CD4-positive, alpha-beta T cell treated with Interleukin-12 subunit alpha and Interleukin-12 subunit beta, for 1 hour (primary cell): ENCODE measurements at regions not wholly inside any gene's neighbourhood (a gene's known extent, or its start where the extent isn't known, plus 50 kb on each side); places are given as distances from the start of the nearest gene placed in this dataset.
A peak's percentile ranks its signal among the peaks of the same experiment; 100 is the strongest.

Experiments
- DNase-seq: peaks from one replicate; pipeline ENCODE4 v3.0.0-alpha.2; 2020

GRCh38 chr22:49657974-49658590 is 169.6 kb downstream of the BRD1 start:
- no peak for DNase-seq

DNA sequence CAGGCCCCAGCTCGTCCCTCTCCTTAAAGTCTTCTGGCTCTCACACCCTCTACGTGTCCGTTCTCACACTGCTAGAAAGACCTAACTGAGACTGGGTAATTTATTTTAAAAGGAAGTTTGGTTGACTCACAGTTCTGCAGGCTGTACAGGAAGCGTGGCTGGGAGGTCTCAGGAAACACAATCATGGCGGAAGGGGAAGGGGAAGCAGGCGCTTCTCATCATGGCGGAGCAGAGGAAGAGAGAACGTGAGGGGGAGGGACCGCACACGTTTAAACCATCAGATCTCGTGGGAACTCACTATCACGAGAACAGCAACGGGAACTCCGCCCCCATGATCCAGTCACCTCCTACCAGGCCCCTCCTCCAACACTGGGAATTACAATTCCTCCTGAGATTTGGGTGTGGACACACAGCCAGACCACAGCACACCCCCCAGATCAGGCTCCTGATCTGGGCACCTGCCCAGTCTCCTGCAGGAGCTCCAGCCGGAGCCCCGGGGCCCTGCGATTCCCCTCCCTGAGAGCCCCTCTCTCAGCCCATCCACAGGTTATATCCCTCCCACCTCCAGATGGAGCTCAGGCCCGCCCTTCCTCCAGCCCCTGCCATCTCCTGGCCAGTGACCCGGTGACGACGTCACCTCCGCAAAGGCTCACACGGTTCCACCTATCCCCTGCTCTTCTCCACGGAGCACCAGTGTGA is 170.2 kb downstream of the BRD1 start:
- DNase-seq, result peak; percentile 81

DNA sequence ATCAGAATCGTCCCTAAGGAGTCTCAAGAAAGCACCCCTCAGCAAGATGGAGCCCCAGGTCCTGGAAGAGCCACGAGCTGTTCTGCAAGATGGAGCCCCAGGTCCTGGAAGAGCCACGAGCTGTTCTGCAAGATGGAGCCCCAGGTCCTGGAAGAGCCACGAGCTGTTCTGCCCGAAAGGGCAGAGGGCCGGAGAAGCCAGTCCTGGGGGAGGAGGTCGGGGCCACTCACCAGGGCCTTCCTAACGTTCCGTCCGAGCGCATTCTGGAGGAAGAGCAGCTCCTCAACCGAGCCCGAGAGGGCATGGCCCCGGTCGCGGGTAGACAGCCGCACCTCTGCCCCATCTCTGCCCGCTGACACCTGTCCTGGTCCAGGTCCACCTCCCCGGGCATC is 170.8 kb downstream of the BRD1 start:
- DNase-seq, result peak; percentile 54

GRCh38 chr22:49656291-49656851 is 171.3 kb downstream of the BRD1 start:
- DNase-seq, result no peak

DNA sequence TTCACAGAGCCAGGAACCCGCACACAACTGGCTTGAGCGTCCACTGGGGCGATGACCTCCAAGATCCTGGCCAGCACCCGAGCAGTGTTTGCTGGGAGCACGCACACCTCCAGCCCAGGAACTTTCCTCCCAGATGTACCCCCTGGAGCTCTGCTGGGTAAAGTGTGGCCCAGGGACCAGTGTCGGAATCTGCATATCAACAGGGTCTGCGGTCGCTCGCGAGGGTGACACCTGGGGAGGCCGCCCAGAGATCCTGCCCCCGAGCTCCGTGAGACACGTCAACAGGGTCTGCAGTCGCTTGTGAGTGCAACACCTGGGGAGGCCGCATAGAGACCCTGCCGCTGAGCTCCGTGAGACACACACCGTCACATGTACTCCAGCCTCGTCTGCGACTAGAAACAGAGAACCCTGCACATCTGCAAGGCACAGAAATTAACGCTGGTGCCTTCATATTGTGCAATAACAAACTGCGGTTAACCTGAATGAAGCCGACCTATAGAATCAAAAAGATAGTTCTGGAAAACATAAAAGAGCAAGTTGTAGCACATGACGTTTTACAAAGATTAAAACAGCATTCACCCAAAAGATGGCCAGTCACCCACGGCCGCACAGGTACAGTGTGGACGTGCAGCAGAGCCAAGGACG is 172.4 kb downstream of the BRD1 start:
- DNase-seq, result no peak

- no peak for DNase-seq
These were observed 177.1 kb downstream of the BRD1 start for GRCh38 chr22:49650336-49651241.

- DNase-seq, result no peak
These were observed 178.3 kb downstream of the BRD1 start for GRCh38 chr22:49649166-49650068.

GRCh38 chr22:49648053-49648452 is 179.6 kb downstream of the BRD1 start:
- no peak for DNase-seq

GRCh38 chr22:49647627-49648026 is 180.0 kb downstream of the BRD1 start:
- DNase-seq, result no peak

DNA sequence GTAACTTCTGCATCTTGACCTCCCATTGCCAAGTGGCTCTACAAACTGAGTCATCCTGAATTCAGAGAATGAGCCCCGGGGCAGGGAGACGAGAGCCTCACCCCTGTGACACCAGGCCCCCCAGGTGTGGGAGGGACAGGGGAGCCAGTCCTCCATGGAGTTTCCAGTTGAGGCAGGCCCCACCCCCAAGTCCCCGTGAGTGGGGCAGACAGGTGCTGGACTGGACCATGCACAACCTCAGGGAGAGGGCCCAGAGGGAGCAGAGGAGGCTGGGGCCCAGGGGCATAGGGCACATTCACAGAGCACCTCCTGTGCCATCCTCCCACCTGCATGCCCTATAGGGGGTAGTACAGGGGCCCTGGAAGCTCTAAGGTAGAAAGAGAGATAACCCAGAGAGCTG is 180.8 kb downstream of the BRD1 start:
- DNase-seq, result no peak

DNA sequence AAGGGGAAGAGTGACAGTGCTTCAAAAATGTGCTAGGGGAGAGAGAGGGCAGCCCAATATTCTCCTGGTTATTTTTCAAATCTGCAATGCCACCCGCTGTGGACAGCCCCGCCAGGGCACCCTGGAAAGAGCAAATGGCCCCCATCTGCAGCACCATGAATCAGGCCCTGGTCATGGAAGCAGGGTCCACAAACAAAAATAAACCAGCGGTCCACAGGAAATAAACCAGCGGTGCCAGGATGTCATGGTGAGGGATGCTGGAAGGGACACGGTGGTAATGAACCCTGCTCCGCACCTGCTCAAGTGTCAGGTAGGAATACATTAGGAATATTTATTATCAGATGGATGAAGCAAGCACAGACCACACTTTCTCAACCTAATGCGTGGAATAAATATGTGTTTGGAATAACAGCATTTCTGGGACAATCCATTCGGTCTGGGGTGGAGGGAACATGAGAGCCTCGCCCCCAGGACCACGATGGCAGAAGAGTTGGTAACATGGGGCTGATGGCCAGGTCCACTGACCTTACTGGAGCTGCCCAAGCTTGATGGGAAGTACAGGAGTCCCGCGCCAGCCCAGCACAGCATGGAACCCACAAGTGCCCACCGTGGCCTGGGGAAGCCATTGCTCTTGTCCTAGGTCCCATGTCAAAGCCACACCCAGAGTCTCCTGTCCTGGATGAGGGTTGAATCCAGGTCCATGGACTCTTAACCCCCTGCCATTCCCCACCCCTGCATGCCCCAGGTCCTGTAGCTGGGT is 181.7 kb downstream of the BRD1 start:
- DNase-seq, result no peak

- no peak for DNase-seq
These were observed 182.4 kb downstream of the BRD1 start for GRCh38 chr22:49645257-49645656.

DNA sequence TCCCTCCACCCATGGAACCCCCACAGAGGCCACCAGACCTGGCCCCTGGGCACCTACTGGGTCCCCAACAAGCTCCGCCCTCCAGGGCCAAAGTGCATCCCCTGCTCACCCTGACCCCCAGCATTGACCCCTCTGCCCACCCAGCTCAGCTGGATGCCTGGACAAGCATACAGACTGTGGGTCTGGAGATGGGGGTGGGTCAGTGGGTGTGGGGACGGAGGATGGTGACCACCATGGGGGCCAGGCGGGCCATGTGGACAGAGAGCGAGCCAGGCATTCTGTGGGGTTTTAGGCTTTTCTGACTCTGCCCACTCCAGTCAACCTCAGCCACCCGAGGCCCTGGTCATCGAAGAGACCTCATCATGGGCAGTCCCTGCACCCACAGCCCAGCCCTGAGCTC is 183.7 kb downstream of the BRD1 start:
- DNase-seq, result no peak

- no peak for DNase-seq
These were observed 184.2 kb downstream of the BRD1 start for GRCh38 chr22:49643466-49643865.

- no peak for DNase-seq
These were observed 184.9 kb downstream of the BRD1 start for GRCh38 chr22:49642741-49643140.

DNA sequence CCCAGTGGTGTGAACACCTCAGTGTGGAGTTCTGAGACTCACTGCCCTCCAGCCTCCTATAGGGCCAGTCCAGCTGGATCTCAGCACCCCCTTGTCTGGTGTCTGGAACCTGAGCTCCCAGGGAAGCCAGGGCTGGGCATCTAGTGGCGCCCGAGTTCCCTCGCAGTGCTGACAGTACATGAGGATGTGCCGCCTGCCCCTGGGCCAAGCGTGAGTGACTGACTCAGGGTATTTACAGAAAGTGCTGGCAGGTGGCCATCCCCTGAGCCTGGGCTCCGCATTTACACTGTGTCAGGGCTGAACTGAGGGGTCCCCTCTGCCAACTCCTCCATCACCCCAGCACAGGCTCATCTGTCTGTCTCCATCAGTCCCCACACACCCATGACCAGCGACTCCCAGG is 185.3 kb downstream of the BRD1 start:
- no peak for DNase-seq

GRCh38 chr22:49641770-49642313 is 185.8 kb downstream of the BRD1 start:
- DNase-seq, result no peak

DNA sequence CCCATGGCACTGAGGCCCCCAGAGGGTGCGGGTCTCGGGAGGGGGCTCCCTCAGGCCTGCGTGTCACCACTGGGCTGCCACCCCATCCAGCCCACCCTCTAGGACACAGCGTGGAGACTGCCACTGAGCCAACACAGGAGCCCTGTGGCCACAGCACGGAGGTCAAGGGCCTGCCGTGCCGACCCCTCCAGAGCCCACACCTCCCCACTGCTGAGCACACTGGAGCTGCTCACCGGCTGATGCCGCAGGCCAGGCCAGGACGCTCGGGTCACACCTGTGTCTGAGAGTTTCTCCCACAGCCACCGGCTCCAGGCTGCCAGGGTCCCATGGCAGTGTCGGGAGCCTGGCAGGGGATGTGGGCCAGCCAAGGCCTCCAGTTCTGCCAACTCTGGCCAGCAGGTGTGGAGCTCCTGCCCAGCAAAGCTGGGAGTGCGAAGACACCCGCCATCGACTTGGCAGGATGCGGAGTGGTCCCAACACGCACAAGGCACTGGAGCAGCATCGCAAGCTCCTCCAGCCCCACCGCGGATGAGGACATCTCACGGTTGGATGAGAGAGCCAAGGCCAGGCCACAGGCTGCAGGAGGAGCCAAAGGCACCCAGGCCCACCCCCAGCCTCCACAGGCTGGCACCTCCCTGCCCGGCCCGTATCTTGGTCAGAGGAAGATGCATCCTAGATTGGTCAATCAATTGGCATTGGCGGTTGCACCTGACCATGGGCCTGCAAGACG is 187.1 kb downstream of the BRD1 start:
- DNase-seq, result no peak

DNA sequence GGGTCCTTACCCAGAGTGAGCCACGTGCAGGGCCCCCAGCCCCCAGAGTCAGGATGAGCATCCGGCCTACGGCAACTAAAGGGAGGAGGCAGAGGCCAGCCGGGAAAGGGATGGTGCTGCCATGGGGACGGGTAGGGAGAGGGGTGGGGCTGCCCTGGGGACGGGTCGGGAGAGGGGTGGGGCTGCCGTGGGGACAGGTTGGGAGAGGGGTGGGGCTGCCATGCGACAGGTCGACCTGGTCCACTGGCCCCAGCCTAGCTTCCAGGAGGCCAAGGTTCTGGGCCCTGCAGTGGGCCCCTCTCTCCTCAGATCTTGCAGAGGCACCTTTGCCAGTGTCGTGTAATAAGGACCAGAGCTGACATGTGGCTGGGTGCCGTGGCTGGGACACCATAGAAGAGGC is 187.7 kb downstream of the BRD1 start:
- no peak for DNase-seq

- DNase-seq, result no peak
These were observed 188.9 kb downstream of the BRD1 start for GRCh38 chr22:49638788-49639187.
